ENCODE measurements at regions not wholly inside any gene's neighbourhood (a gene's known extent, or its start where the extent isn't known, plus 50 kb on each side); places are given as distances from the start of the nearest gene placed in this dataset.

GRCh38 chr6:163710532-163711470, 296.3 kb downstream of the QKI start:
- no peaks in the 10 kb centered on the region for H3K4me1 Mint-ChIP-seq (ENCODE audit: unreplicated experiment)
- no peak for DNase-seq (ENCODE audit: extremely low spot score, unreplicated experiment)
- no peak overlapping the region for H3K27ac Mint-ChIP-seq (ENCODE audit: unreplicated experiment)
- no peaks in the 10 kb centered on the region for H3K9me3 Mint-ChIP-seq (ENCODE audit: unreplicated experiment)
- H3K36me3 Mint-ChIP-seq (ENCODE audit: unreplicated experiment): no peaks in the 10 kb centered on the region
- H3K4me3 Mint-ChIP-seq (ENCODE audit: unreplicated experiment): no peak overlapping the region
- TF ChIP-seq CTCF (IDR thresholded peaks at IDR 0.05): no peak
- H3K27me3 Mint-ChIP-seq (ENCODE audit: unreplicated experiment): no peaks in the 10 kb centered on the region

GRCh38 chr6:163709693-163710092, 295.2 kb downstream of the QKI start:
- Mint-ChIP-seq H3K4me1 (ENCODE audit: unreplicated experiment) (no peaks in the 10 kb centered on the region), H3K4me3 (ENCODE audit: unreplicated experiment) (no peak overlapping the region), H3K27me3 (ENCODE audit: unreplicated experiment) (no peaks in the 10 kb centered on the region)

GRCh38 chr6:163709255-163709654, 294.7 kb downstream of the QKI start:
- Mint-ChIP-seq H3K9me3 (ENCODE audit: unreplicated experiment) (no peaks in the 10 kb centered on the region), H3K4me1 (ENCODE audit: unreplicated experiment) (no peaks in the 10 kb centered on the region), H3K27me3 (ENCODE audit: unreplicated experiment) (no peaks in the 10 kb centered on the region), H3K4me3 (ENCODE audit: unreplicated experiment) (no peak overlapping the region), H3K27ac (ENCODE audit: unreplicated experiment) (no peak overlapping the region), H3K36me3 (ENCODE audit: unreplicated experiment) (no peaks in the 10 kb centered on the region)
- TF ChIP-seq CTCF (IDR thresholded peaks at IDR 0.05): no peak
- DNase-seq (ENCODE audit: extremely low spot score, unreplicated experiment): no peak

More at GRCh38 chr6:163709693-163710092, 295.2 kb downstream of the QKI start:
- no peak for TF ChIP-seq CTCF (IDR thresholded peaks at IDR 0.05)
- Mint-ChIP-seq H3K9me3 (ENCODE audit: unreplicated experiment) (no peaks in the 10 kb centered on the region), H3K27ac (ENCODE audit: unreplicated experiment) (no peak overlapping the region), H3K36me3 (ENCODE audit: unreplicated experiment) (no peaks in the 10 kb centered on the region)
- no peak for DNase-seq (ENCODE audit: extremely low spot score, unreplicated experiment)

GRCh38 chr6:163708466-163708865, 293.9 kb downstream of the QKI start:
- Mint-ChIP-seq H3K27ac (ENCODE audit: unreplicated experiment) (no peak overlapping the region), H3K27me3 (ENCODE audit: unreplicated experiment) (no peaks in the 10 kb centered on the region), H3K36me3 (ENCODE audit: unreplicated experiment) (no peaks in the 10 kb centered on the region), H3K4me3 (ENCODE audit: unreplicated experiment) (no peak overlapping the region), H3K4me1 (ENCODE audit: unreplicated experiment) (no peaks in the 10 kb centered on the region), H3K9me3 (ENCODE audit: unreplicated experiment) (no peaks in the 10 kb centered on the region)
- TF ChIP-seq CTCF (IDR thresholded peaks at IDR 0.05): no peak
- DNase-seq (ENCODE audit: extremely low spot score, unreplicated experiment): no peak
